ENCODE measurements at regions not wholly inside any gene's neighbourhood (a gene's known extent, or its start where the extent isn't known, plus 50 kb on each side); places are given as distances from the start of the nearest gene placed in this dataset.

DNA sequence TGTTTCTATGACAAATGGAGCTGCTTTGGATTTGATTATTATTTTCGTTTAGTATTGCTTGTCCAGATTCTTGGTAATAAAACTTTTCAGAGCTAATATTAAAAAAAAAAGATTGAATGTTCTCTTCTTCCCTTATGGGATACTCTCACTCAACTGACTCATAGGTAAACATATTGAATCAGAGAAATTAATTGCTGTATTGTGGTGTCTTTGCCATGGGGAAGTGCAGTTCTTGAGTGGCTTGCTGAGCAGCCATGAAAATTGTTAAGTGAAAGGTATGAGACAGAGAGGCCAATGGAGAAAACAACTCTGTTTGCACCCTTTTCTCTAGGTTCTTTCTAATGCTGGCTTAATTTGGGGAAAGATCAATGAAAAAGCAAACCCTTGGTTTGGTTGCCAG is 149.9 kb upstream of the HMHB1 start:
- Histone ChIP-seq H3K9me3 (no peaks in the 10 kb centered on the region), H3K4me3 (ENCODE audit: low read depth, low read length) (no peak overlapping the region), H3K27me3 (no peaks in the 10 kb centered on the region), H3K36me3 (no peaks in the 10 kb centered on the region), H3K4me1 (peaks cover 4% of the 10 kb centered on the region)
- no peak for DNase-seq
- TF ChIP-seq, protein P1, sequence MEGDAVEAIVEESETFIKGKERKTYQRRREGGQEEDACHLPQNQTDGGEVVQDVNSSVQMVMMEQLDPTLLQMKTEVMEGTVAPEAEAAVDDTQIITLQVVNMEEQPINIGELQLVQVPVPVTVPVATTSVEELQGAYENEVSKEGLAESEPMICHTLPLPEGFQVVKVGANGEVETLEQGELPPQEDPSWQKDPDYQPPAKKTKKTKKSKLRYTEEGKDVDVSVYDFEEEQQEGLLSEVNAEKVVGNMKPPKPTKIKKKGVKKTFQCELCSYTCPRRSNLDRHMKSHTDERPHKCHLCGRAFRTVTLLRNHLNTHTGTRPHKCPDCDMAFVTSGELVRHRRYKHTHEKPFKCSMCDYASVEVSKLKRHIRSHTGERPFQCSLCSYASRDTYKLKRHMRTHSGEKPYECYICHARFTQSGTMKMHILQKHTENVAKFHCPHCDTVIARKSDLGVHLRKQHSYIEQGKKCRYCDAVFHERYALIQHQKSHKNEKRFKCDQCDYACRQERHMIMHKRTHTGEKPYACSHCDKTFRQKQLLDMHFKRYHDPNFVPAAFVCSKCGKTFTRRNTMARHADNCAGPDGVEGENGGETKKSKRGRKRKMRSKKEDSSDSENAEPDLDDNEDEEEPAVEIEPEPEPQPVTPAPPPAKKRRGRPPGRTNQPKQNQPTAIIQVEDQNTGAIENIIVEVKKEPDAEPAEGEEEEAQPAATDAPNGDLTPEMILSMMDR (IDR thresholded peaks at IDR 0.05; ENCODE audit: low read depth, low read length): no peak

DNA sequence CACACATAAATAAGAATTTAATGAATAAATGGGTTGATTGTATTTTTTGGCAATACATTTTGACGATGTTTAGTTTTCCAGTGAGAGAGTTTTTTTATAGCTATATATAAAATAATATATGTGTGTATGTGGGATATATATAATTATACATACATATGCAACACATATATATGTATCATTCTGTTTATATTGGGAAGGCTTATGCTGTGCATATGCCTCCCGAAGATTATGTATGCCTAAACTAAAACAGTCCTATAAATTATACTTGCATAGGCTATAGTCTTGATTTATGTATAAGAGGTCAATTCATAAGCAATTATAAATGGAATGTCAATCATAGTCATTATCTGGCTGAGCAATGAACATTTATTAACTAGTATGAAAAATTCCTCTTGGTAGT is 151.3 kb upstream of the HMHB1 start:
- Histone ChIP-seq H3K36me3 (no peaks in the 10 kb centered on the region), H3K27me3 (no peaks in the 10 kb centered on the region), H3K9me3 (no peaks in the 10 kb centered on the region), H3K4me1 (peaks cover 4% of the 10 kb centered on the region), H3K4me3 (ENCODE audit: low read depth, low read length) (no peak overlapping the region)
- DNase-seq: no peak
- TF ChIP-seq, protein P1 (IDR thresholded peaks at IDR 0.05; ENCODE audit: low read depth, low read length): no peak

DNA sequence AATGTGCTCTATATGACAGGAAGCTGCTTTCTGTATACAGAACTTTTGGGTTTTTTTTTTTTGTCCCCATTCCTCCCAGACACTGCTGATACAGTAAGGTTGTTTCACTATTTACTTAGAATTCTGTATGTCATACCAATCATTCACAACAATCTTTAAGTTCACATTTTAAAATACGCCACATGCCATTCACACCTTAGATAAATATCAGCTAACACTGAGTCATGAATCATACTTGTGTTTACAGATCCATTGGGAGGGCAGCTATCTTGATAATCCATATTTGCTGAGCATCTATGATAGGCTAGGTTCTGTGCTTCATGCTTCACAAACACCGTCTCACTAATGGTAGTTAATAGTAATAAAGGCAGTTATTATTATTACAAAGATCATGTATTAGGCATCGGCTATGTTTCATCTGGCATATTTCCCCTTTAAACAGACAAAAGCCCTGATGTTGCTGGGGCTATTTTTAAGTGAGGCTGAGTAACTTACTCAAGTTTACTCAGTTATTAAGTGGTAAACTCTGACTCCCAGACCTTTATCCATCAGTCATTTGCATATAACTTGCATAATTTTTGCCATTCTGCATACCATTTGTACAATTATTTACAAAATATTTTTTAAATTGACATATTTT is 152.2 kb upstream of the HMHB1 start:
- TF ChIP-seq, protein P1 (IDR thresholded peaks at IDR 0.05; ENCODE audit: low read depth, low read length): no peak
- peaks cover 4% of the 10 kb centered on the region for H3K4me1 ChIP-seq
- no peaks in the 10 kb centered on the region for H3K27me3 ChIP-seq
- no peak overlapping the region for H3K4me3 ChIP-seq (ENCODE audit: low read depth, low read length)
- no peaks in the 10 kb centered on the region for H3K9me3 ChIP-seq
- no peaks in the 10 kb centered on the region for H3K36me3 ChIP-seq
- DNase-seq: no peak

DNA sequence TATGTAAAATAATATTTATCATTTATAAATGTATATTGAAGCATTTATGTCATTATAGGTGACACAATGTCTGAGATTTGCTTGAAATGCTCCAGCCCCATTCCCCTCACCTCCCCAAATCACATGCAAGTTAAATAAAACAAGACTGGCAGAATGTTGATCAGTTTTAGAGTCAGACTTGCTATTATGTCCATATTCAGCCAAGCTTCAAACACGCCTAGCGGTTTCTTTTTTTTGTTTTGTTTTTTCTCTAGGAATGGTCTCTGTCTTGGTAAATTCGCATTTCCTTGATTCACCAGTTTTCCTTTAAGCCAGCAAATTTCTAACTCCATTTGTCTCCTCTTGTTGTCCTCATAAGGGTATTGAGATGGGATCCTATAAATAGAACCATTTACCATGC is 153.0 kb upstream of the HMHB1 start:
- DNase-seq: no peak
- no peaks in the 10 kb centered on the region for H3K36me3 ChIP-seq
- H3K27me3 ChIP-seq: no peaks in the 10 kb centered on the region
- no peak overlapping the region for H3K4me3 ChIP-seq (ENCODE audit: low read depth, low read length)
- TF ChIP-seq, protein P1 (IDR thresholded peaks at IDR 0.05; ENCODE audit: low read depth, low read length): no peak
- H3K4me1 ChIP-seq: peaks cover 4% of the 10 kb centered on the region
- H3K9me3 ChIP-seq: no peaks in the 10 kb centered on the region

DNA sequence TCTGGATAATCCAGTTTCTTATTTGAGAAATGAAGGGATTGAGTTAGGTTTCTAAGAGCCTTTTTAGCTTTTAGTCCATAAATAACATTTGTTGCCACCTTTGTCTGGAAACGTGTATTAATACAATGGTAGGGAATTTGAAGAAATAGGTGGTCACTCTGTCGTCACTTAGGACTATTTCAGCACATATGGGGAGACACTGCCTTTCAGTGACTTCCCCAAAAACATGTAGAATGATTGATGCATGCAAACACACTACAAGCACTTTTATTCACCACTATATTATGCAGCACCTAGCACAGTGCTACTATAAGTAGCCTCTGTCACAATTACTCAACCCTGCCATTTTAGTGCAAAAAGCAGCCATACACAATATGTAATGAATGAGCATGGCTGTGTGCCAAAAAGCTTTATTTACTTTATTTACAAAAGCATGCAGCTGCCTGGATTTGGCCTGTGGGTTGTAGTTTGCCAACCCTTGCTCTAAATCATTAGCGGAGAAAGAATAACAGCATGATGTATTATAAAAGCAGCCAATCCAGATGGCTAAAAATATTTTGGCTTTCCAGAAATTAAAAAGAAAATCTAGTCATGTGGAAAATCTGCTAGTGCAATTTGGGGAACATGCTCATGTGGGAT is 154.2 kb upstream of the HMHB1 start:
- H3K4me1 ChIP-seq: peaks cover 4% of the 10 kb centered on the region
- no peak overlapping the region for H3K4me3 ChIP-seq (ENCODE audit: low read depth, low read length)
- TF ChIP-seq, protein P1 (IDR thresholded peaks at IDR 0.05; ENCODE audit: low read depth, low read length): no peak
- H3K36me3 ChIP-seq: no peaks in the 10 kb centered on the region
- H3K9me3 ChIP-seq: no peaks in the 10 kb centered on the region
- DNase-seq: peak; percentile 11
- H3K27me3 ChIP-seq: no peaks in the 10 kb centered on the region

DNA sequence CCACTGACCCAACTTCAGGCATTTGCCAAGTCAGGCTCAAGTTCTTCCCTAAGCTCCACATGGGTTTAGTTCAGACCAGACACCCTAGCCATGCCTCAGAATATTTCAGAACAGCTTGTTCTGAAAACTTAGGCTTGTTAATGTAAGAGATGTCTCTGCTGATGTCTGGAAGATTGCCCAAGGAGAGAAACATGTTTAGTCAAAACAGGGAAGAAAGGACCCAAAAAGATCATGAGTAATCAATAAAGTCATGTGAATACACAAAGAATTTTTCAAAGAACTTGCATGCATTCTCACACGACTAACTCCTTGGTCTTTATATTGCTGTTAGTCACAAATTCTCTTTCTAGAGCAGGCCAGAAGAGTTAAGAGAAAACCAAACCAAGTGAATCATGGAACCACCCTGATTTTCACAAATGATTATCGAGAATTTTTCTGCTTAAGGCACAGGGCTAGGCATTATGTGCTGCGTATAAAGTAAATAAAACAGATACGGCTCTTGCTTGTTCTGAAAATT is 158.1 kb upstream of the HMHB1 start:
- TF ChIP-seq, protein P1 (IDR thresholded peaks at IDR 0.05; ENCODE audit: low read depth, low read length): no peak
- H3K36me3 ChIP-seq: no peaks in the 10 kb centered on the region
- no peaks in the 10 kb centered on the region for H3K9me3 ChIP-seq
- no peak for DNase-seq
- H3K4me1 ChIP-seq: peaks cover 4% of the 10 kb centered on the region
- no peaks in the 10 kb centered on the region for H3K27me3 ChIP-seq
- H3K4me3 ChIP-seq (ENCODE audit: low read depth, low read length): no peak overlapping the region
